Kidney capillary endothelial cell (primary cell): ENCODE measurements at regions not wholly inside any gene's neighbourhood (a gene's known extent, or its start where the extent isn't known, plus 50 kb on each side); places are given as distances from the start of the nearest gene placed in this dataset.

Source experiments
- DNase-seq: peaks from one replicate; pipeline ENCODE4 v3.0.0-alpha.2; 2018; ENCODE audit warnings: low spot score

GRCh38 chr12:19953734-19954133, 414.6 kb upstream of the PDE3A start:
- DNase-seq: no peak

DNA sequence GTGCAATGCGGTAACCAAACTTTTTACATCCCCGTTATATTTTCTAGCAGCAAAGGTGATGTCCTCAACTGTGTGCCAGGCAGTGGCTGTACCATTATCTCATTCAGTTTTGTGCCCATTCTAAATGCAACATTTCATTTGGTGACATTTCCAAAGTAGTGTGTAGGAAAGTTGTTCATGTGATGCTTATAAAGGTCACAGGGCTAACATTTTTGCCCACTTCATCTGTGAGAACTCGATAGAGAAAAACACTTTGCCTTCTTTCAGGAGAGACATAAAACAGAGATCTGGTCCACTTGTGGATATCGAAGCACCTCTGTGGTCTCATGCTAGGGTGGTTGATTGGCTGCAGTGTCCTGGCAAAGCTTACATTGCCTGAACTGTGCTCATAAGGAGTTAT, 414.2 kb upstream of the PDE3A start:
- DNase-seq: no peak

GRCh38 chr12:19957308-19958125, 410.8 kb upstream of the PDE3A start:
- no peak for DNase-seq

- no peak for DNase-seq
These were observed 409.9 kb upstream of the PDE3A start for GRCh38 chr12:19958389-19958788.

DNA sequence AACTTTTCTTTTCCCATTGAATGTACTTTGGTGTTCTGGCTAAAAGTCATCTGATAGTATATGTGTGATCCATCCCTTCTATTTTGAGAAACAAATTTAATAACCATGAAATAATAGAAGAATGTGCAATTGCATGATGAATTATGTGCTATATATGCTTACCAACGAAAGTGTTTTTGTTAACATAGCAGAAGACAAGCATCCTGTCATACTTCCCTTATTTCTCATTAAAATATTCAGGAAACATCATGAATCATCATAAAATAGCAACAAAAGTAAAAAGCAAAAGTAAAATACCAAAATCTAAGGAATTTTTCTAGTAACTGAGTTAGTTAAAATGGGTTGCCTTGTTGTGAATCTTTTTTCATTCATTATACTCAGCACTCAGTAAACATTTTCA, 409.0 kb upstream of the PDE3A start:
- peak; percentile 36 for DNase-seq

DNA sequence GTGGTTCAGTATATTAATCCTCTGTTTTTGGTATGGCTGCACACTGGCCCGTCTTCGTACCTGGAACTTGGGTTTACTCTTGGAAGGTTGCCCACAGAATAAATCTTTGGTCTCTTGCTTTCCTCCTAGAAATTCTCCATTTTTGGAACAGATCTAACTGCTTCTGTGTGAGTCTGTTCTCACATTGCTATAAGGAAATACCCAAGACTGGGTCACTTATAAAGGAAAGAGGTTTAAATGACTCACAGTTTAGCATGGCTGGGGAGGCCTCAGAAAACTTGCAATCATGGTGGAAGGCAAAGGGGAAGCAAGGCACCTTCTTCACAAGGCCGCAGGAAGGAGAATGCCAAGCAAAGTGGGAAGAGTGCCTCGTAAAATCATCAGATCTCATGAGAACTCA, 407.8 kb upstream of the PDE3A start:
- no peak for DNase-seq

- no peak for DNase-seq
These were observed 406.1 kb upstream of the PDE3A start for GRCh38 chr12:19962192-19962591.

DNA sequence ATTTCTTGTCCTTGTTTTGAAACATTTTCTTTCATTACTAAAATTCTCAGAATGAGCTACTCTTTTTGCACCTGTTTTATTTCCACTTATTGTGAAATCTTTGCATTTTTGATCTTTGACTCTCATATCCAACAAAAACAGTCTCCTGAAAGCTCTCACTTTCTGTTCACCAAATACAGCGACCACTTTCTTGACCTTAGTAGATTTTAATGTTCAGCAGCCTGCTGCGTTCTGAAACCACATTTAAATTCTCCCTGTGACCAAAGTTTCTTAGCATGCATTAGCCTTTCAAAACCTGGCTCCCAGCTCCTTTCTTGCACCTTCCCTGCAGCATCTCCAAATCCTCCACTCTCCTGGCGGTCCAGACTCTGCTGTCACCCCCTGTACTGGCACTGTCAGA, 404.4 kb upstream of the PDE3A start:
- DNase-seq: no peak

DNA sequence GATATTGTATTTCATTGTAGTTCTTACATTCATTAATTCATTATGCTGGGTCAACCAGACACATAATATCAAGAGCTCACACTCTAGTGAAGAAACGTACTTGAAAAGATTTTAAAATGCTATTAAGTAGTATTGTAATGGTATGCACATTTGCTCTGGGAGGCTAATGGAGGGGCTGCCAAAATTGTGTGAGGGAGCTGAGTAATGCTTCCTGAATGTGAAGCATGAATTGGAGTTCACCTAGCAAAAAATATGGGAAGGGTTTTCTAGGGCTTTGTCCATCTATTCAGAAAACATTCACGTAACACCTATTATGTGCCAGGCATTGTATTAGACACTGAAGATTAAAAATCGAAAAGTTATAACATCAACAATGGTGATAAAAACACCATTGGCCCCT, 403.8 kb upstream of the PDE3A start:
- no peak for DNase-seq

GRCh38 chr12:19965196-19966038, 402.9 kb upstream of the PDE3A start:
- DNase-seq: no peak

DNA sequence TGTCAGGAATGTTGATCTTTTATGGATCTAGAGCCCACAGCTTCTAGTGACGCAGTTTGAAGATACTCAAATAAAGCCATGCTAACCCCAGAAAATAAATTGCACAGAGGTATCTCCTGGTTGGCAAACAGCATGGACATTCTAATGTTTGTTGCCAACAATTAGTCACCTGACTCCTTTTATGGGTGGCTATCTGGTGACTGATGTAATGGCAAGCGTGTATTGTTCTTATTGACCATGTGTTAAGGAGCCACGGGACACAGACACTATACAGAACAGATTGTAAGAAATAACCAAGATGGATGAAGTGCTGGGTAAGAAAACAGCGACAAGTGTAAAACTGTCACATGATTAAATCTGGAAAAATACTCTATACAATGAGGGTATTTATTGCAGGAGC, 401.3 kb upstream of the PDE3A start:
- DNase-seq: no peak

DNA sequence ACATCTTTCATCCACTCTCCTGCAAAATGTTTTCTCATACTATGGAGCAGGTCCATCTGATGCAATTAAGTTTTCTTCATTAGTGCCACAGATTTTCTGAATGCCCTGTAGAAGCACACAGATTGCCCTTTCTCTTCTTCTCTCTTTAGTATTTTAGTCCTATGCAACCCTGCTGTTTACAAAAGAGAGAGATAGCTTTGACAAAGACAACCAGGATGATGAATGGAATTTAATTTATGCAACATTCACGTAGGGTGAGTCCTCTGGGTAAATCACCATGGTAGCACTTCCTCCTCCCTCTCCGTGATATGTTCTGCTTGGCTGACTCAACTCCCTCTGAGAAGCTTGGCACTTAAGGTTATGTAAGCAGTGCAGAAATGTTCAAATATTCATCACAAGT, 400.9 kb upstream of the PDE3A start:
- DNase-seq: peak; percentile 79

- DNase-seq: no peak
These were observed 398.2 kb upstream of the PDE3A start for GRCh38 chr12:19970116-19970515.

- no peak for DNase-seq
These were observed 397.5 kb upstream of the PDE3A start for GRCh38 chr12:19970821-19971220.

- no peak for DNase-seq
These were observed 396.7 kb upstream of the PDE3A start for GRCh38 chr12:19971361-19972280.

GRCh38 chr12:19972325-19973288, 395.7 kb upstream of the PDE3A start:
- no peak for DNase-seq

DNA sequence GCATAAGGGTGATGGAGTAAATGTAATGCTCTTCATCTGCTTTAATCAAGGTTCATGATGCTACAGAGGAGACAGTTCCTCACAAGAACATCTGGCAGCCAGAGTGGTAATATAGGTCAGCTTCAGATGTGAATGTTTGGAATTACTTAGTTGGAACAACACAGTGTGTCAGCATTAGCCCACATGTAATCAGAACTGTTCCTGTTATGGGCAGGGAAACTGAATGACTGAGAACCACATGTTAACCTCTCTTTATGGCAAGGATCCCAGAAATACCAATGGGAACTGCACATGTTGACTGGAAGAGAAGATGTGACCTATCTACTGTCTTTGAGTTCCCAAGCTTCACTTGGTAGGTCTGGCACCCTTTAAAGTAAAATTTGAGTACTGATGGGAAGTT, 390.1 kb upstream of the PDE3A start:
- no peak for DNase-seq

- no peak for DNase-seq
These were observed 388.8 kb upstream of the PDE3A start for GRCh38 chr12:19979584-19979983.

DNA sequence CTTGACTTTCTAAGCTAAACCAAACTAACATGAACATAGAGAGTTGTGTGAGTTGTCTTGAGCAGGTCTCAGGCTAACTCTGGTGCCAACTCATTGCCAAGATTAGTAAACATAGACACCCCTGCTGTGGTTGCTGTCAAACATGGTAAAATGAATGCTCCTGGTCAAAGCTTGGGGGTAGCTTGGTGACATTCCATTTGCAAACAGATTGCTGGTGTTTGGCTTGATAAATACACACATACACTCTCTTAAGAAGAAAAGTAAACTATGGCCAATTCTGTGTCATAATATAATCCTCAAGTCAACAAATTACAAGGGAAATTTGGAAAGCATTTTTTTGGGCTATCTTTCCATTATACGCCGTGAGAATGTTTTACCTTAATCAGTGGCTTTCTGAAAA, 386.4 kb upstream of the PDE3A start:
- DNase-seq: no peak

GRCh38 chr12:19988001-19988400, 380.3 kb upstream of the PDE3A start:
- DNase-seq: no peak

DNA sequence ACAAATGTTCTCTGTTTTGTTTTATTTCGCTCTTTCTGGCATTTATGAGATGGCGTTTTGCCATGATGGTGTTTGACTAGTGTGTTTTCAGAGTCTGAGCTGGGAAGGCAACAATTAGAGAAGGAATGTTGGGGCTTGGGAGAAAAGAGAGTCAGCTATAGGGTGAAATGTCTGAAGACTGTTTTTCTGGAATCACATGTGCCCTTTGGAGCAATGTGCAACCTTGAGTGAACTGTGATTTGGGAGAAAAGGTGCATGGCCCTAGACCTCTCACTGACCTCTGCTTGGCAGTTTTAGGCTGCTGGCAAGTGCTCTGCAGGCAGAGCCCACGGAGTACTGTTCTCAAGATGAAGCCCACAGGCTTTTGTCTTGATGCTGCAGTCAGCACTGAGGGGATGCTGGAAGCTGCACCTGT, 379.9 kb upstream of the PDE3A start:
- DNase-seq: no peak
